HFFc6 (cell line): ENCODE measurements at regions not wholly inside any gene's neighbourhood (a gene's known extent, or its start where the extent isn't known, plus 50 kb on each side); places are given as distances from the start of the nearest gene placed in this dataset.

Source experiments
- DNase-seq: peaks from one replicate; pipeline ENCODE4 v3.0.0-alpha.2; 2018
- H3K27ac Mint-ChIP-seq: 2 replicates; pipeline ENCODE4 v1.8.0; 2020; ENCODE audit warnings: mild to moderate bottlenecking, mixed read lengths
- H3K27me3 Mint-ChIP-seq: 2 replicates; pipeline ENCODE4 v1.8.0; 2021; ENCODE audit warnings: mild to moderate bottlenecking, moderate library complexity, mixed read lengths; ENCODE audit not compliant: insufficient read depth
- H3K36me3 Mint-ChIP-seq: 2 replicates; pipeline ENCODE4 v1.8.0; 2021; ENCODE audit warnings: low read depth, mixed read lengths
- H3K4me1 Mint-ChIP-seq: 2 replicates; pipeline ENCODE4 v1.8.0; 2020; ENCODE audit warnings: low read depth, mixed read lengths
- H3K4me3 Mint-ChIP-seq: 2 replicates; pipeline ENCODE4 v1.8.0; 2020; ENCODE audit warnings: mild to moderate bottlenecking, moderate library complexity, mixed read lengths
- H3K9me3 Mint-ChIP-seq: 2 replicates; pipeline ENCODE4 v1.8.0; 2020; ENCODE audit warnings: mild to moderate bottlenecking, mixed read lengths
- CTCF ChIP-seq: fragments of 200-600 bp; sonication (generic); IDR thresholded peaks from 2 replicates; pipeline ENCODE4 v1.5.0; 2021; ENCODE audit warnings: antibody characterized with exemption, mild to moderate bottlenecking

- no peak for DNase-seq
- Mint-ChIP-seq H3K4me3 (no peak overlapping the region), H3K36me3 (no peaks in the 10 kb centered on the region), H3K27ac (no peak overlapping the region), H3K4me1 (peaks cover 13% of the 10 kb centered on the region), H3K9me3 (no peaks in the 10 kb centered on the region; the same call in 1 of the 2 replicates), H3K27me3 (peaks cover 11% of the 10 kb centered on the region)
- no peak for TF ChIP-seq CTCF
Observed at GRCh38 chr22:27684901-27685300, 116.7 kb downstream of the MN1 start.

GRCh38 chr22:27685515-27685914, 116.0 kb downstream of the MN1 start:
- H3K27ac Mint-ChIP-seq, result no peak overlapping the region
- no peak for DNase-seq
- no peak for TF ChIP-seq CTCF

GRCh38 chr22:27685970-27686369, 115.6 kb downstream of the MN1 start:
- H3K4me1 Mint-ChIP-seq, result peaks cover 13% of the 10 kb centered on the region
- DNase-seq, result no peak
- TF ChIP-seq CTCF, result no peak
- no peak overlapping the region for H3K4me3 Mint-ChIP-seq
- H3K27ac Mint-ChIP-seq, result no peak overlapping the region
- H3K27me3 Mint-ChIP-seq, result peaks cover 4% of the 10 kb centered on the region
- H3K9me3 Mint-ChIP-seq, result no peaks in the 10 kb centered on the region; the same call in 1 of the 2 replicates
- no peaks in the 10 kb centered on the region for H3K36me3 Mint-ChIP-seq

More at GRCh38 chr22:27685515-27685914, 116.0 kb downstream of the MN1 start:
- Mint-ChIP-seq H3K4me1 (peaks cover 13% of the 10 kb centered on the region), H3K9me3 (no peaks in the 10 kb centered on the region; the same call in 1 of the 2 replicates), H3K36me3 (no peaks in the 10 kb centered on the region), H3K27me3 (peaks cover 6% of the 10 kb centered on the region), H3K4me3 (no peak overlapping the region)

- H3K27me3 Mint-ChIP-seq, result peaks cover 7% of the 10 kb centered on the region; the same call in 1 of the 2 replicates
- no peak for TF ChIP-seq CTCF
- peaks cover 13% of the 10 kb centered on the region for H3K4me1 Mint-ChIP-seq
- peak overlapping the region; percentile 53; the same call in 1 of the 2 replicates for H3K27ac Mint-ChIP-seq
- H3K36me3 Mint-ChIP-seq, result no peaks in the 10 kb centered on the region
- peak; percentile 64 for DNase-seq
- H3K4me3 Mint-ChIP-seq, result no peak overlapping the region
- no peaks in the 10 kb centered on the region; the same call in 1 of the 2 replicates for H3K9me3 Mint-ChIP-seq
Observed at GRCh38 chr22:27686534-27686933, 115.0 kb downstream of the MN1 start.

GRCh38 chr22:27687984-27688545, 113.5 kb downstream of the MN1 start:
- no peak for TF ChIP-seq CTCF
- H3K27me3 Mint-ChIP-seq, result peaks cover 8% of the 10 kb centered on the region
- H3K4me3 Mint-ChIP-seq, result no peak overlapping the region
- H3K27ac Mint-ChIP-seq, result no peak overlapping the region
- peaks cover 13% of the 10 kb centered on the region for H3K4me1 Mint-ChIP-seq
- H3K36me3 Mint-ChIP-seq, result no peaks in the 10 kb centered on the region
- H3K9me3 Mint-ChIP-seq, result no peaks in the 10 kb centered on the region; the same call in 1 of the 2 replicates
- DNase-seq, result no peak
